ENCODE measurements at regions not wholly inside any gene's neighbourhood (a gene's known extent, or its start where the extent isn't known, plus 50 kb on each side); places are given as distances from the start of the nearest gene placed in this dataset.

DNA sequence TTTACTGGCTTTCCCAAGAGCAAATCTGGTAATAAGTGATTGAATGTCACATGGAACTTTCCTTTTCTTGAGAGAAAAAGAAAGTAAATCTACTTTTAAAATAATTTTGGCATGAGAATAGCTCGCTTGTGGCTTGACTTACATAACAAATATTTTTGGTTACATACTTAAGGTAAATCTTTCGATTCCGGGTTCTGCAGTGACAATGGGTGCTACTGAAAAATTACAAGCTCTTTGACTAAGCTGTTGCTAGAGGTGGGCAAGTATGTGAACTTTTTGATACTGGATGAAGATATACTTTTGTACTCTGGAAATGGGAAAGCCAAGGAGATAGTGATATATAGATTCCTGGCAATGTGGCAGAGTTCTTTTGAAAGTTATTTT, 51.9 kb upstream of the OTOL1 start:
- Mint-ChIP-seq H3K27me3 (ENCODE audit: low read depth) (no peaks in the 10 kb centered on the region), H3K4me1 (no peaks in the 10 kb centered on the region), H3K4me3 (no peak overlapping the region)

DNA sequence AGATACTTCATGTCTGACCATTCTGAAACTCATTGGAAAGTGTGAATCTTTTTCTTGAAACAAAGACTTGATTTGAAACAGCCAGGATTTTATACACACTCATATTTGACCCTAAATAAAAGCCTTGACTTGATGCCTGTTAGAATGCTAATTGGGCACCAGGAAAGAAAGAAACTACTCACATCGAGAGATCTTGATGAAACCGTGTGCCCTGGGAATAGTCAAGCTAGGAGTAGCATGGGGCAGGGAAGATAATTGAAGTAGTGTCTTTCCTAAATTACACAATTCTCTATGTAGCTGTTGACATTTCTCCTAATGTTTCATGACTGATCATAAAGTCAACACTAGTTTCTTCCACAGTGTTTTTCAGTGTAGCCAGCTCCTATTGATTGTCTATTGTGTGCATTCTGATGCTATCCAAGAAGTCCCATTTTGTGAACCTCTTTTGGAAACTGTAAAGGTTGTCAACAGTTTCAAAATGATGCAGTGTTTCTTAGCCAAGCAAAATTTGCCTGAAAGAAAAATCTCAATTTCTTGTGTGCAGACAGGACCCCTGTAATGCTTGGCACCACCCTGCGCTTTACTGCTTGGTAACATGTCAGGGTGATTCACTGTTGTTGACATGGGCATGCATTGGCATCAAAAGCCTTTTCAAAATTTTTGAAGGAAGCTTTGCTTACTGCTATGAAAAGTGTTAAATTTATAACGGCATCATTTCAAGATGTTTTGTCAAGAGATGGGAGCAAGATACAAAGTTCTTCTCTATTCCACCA, 52.5 kb upstream of the OTOL1 start:
- Mint-ChIP-seq H3K4me1 (no peaks in the 10 kb centered on the region), H3K4me3 (no peak overlapping the region), H3K36me3 (ENCODE audit: low read depth) (no peaks in the 10 kb centered on the region), H3K27ac (no peak overlapping the region), H3K27me3 (ENCODE audit: low read depth) (no peaks in the 10 kb centered on the region), H3K9me3 (no peaks in the 10 kb centered on the region)
- no peak for TF ChIP-seq CTCF (IDR thresholded peaks at IDR 0.05; ENCODE audit: unreplicated experiment in 3 of 3)

More for the DNA sequence above, 51.9 kb upstream of the OTOL1 start:
- TF ChIP-seq CTCF (IDR thresholded peaks at IDR 0.05; ENCODE audit: unreplicated experiment in 3 of 3) = no peak
- Mint-ChIP-seq H3K27ac (no peak overlapping the region), H3K36me3 (ENCODE audit: low read depth) (no peaks in the 10 kb centered on the region), H3K9me3 (no peaks in the 10 kb centered on the region)

DNA sequence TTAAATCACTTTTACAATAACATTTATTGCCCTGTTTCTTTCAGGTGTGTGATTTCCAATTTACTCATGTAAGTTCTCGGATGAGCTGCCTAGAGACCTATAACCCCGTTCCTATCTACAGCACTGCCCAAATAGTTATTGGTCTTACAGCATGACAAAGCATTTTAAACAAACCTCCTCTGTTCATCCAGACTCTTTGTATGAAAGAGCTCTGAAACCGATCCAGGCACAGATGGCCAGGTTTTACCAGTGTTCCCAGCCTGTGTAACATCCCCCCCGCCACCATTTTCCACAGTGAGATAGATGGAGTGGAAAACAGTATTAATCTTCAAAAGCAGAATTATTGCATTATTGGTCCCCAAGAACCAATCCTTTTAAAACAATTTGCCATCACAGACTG, 59.0 kb upstream of the SPTSSB start:
- Mint-ChIP-seq H3K27me3 (ENCODE audit: low read depth) (no peaks in the 10 kb centered on the region), H3K4me1 (peaks cover 8% of the 10 kb centered on the region), H3K27ac (no peak overlapping the region), H3K36me3 (ENCODE audit: low read depth) (no peaks in the 10 kb centered on the region), H3K4me3 (no peak overlapping the region), H3K9me3 (no peaks in the 10 kb centered on the region)
- TF ChIP-seq CTCF (IDR thresholded peaks at IDR 0.05; ENCODE audit: unreplicated experiment in 3 of 3) = no peak

GRCh38 chr3:161427347-161427746, 56.0 kb upstream of the SPTSSB start:
- no peaks in the 10 kb centered on the region for H3K9me3 Mint-ChIP-seq
- H3K27ac Mint-ChIP-seq = no peak overlapping the region
- H3K4me3 Mint-ChIP-seq = no peak overlapping the region
- no peaks in the 10 kb centered on the region for H3K27me3 Mint-ChIP-seq (ENCODE audit: low read depth)
- peaks cover 8% of the 10 kb centered on the region for H3K4me1 Mint-ChIP-seq
- no peak for TF ChIP-seq CTCF (IDR thresholded peaks at IDR 0.05; ENCODE audit: unreplicated experiment in 3 of 3)
- no peaks in the 10 kb centered on the region for H3K36me3 Mint-ChIP-seq (ENCODE audit: low read depth)

- Mint-ChIP-seq H3K27ac (no peak overlapping the region), H3K4me1 (peaks cover 8% of the 10 kb centered on the region), H3K4me3 (no peak overlapping the region), H3K36me3 (ENCODE audit: low read depth) (no peaks in the 10 kb centered on the region), H3K9me3 (no peaks in the 10 kb centered on the region), H3K27me3 (ENCODE audit: low read depth) (no peaks in the 10 kb centered on the region)
- TF ChIP-seq CTCF (IDR thresholded peaks at IDR 0.05; ENCODE audit: unreplicated experiment in 3 of 3) = no peak
Observed at GRCh38 chr3:161426758-161427157, 55.4 kb upstream of the SPTSSB start.

- Mint-ChIP-seq H3K27me3 (ENCODE audit: low read depth) (no peaks in the 10 kb centered on the region), H3K36me3 (ENCODE audit: low read depth) (no peaks in the 10 kb centered on the region), H3K27ac (no peak overlapping the region), H3K4me1 (peaks cover 16% of the 10 kb centered on the region), H3K4me3 (no peak overlapping the region), H3K9me3 (no peaks in the 10 kb centered on the region)
- peak; percentile 59 to 84 (median 64) for TF ChIP-seq CTCF (IDR thresholded peaks at IDR 0.05; ENCODE audit: unreplicated experiment in 3 of 3)
Observed at GRCh38 chr3:161423911-161424522, 52.7 kb upstream of the SPTSSB start.

Data from nephron (organoid).